Tibial nerve (tissue), 4 donors: ENCODE measurements at regions not wholly inside any gene's neighbourhood (a gene's known extent, or its start where the extent isn't known, plus 50 kb on each side); places are given as distances from the start of the nearest gene placed in this dataset.

Experiments
- EP300 ChIP-seq, 2 donors: sonication (generic); formaldehyde crosslinking; IDR thresholded peaks; one replicate each; pipeline ENCODE4 v1.6.1; 2017; ENCODE audit warnings: antibody characterized with exemption in 2 of 2, mild to moderate bottlenecking in 1 of 2
- POLR2A ChIP-seq, 2 donors: fragments of 450-650 bp; IDR thresholded peaks; one replicate each; pipeline ENCODE4 v1.6.1; 2017; ENCODE audit warnings: antibody characterized with exemption in 2 of 2, mild to moderate bottlenecking in 2 of 2, moderate library complexity in 2 of 2
- TF ChIP-seq, protein P1 (sequence below), 5 experiments: fragments of 200-600 bp in 3 of 5; fragments of 450-650 bp in 2 of 5; sonication (generic) in 3 of 5; IDR thresholded peaks; one replicate each; pipeline ENCODE4 v1.5.1; 2016 to 2019; ENCODE audit warnings: antibody characterized with exemption in 5 of 5, mild to moderate bottlenecking in 3 of 5, moderate library complexity in 2 of 5

DNA sequence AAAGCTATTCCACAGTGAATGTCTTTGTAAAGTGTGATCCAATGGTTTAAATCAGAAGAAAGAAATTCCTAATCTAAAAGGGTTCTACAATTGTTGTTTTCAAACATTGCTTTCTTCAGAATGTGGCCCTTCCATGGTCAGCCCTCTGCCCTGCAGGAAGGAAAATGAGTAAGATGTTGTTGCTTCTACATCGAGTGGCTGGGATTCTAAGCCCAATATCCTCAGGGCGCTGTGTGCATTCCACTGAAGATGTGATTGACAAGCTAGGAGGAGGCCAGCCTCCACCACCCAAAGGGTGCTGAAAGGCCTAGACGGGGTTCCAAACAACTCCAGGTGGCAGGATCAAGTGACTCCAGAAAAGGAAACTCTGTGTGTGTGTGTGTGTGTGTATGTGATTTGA lies 316.9 kb upstream of the TSHZ3 start:
- TF ChIP-seq, protein P1, sequence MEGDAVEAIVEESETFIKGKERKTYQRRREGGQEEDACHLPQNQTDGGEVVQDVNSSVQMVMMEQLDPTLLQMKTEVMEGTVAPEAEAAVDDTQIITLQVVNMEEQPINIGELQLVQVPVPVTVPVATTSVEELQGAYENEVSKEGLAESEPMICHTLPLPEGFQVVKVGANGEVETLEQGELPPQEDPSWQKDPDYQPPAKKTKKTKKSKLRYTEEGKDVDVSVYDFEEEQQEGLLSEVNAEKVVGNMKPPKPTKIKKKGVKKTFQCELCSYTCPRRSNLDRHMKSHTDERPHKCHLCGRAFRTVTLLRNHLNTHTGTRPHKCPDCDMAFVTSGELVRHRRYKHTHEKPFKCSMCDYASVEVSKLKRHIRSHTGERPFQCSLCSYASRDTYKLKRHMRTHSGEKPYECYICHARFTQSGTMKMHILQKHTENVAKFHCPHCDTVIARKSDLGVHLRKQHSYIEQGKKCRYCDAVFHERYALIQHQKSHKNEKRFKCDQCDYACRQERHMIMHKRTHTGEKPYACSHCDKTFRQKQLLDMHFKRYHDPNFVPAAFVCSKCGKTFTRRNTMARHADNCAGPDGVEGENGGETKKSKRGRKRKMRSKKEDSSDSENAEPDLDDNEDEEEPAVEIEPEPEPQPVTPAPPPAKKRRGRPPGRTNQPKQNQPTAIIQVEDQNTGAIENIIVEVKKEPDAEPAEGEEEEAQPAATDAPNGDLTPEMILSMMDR (IDR thresholded peaks at IDR 0.05) = no peak
- TF ChIP-seq EP300 (IDR thresholded peaks at IDR 0.05) (no peak), POLR2A (IDR thresholded peaks at IDR 0.05) (no peak)
